ENCODE measurements at regions not wholly inside any gene's neighbourhood (a gene's known extent, or its start where the extent isn't known, plus 50 kb on each side); places are given as distances from the start of the nearest gene placed in this dataset.

DNA sequence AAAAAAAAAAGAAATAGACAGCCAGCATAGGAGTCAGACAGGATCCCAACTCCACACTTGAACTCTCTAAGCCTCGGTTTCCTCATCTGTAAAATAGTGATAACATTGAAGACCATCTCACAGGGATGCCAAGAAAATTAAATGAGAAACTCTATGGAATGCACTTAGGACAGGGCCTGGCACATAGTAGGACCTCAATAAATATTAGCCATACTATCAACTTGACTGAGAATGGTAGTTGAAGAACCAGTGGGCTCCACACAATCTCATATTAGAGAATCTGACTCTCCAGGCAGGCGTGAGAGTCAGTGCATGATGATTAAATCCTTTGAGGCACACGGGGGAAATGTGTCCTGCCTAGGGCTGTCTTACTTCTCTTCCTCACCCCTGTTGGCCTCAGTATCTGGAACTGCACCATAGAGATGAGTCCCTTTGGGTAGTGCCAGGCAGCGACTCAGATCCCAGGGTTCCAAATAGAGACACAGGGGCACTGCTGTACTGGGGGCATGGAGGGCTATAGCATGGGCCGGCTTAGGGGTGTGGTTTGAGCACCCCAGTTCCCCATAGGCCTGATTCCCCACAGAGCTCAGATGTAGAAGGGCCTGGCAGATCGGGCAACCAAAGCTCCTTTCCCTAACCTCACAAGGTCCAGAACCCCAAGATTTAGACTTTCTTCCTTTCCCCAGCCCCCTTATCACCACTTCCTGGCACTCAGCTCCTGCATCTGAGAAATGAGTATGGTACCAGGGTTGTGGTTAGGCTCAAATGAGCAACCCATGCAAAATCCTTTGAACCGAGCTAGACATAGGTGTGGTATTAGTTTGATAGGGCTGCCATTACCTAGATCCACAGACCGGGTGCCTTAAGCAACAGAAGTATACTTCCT, 51.3 kb upstream of the CAB39 start:
- TF ChIP-seq POLR2A (IDR thresholded peaks at IDR 0.05) (no peak), CTCF (IDR thresholded peaks at IDR 0.05) (no peak)
- DNase-seq, result no peak
- Histone ChIP-seq H3K9me3 (no peaks in the 10 kb centered on the region), H3K27me3 (no peaks in the 10 kb centered on the region), H3K4me3 (no peak overlapping the region), H3K4me1 (peaks cover 2% of the 10 kb centered on the region), H3K36me3 (ENCODE audit: low read depth, missing control alignments) (no peaks in the 10 kb centered on the region), H3K27ac (no peak overlapping the region)
- WGBS, 2 donors, result 84 to 88% methylated on average over 8 of the region's 8 CpGs
- intact Hi-C loops (cut with DNase I; ENCODE audit: low total_unique reads), result no loop called here

All from testis (tissue), 2 donors.